ENCODE measurements at regions not wholly inside any gene's neighbourhood (a gene's known extent, or its start where the extent isn't known, plus 50 kb on each side); places are given as distances from the start of the nearest gene placed in this dataset.

- Mint-ChIP-seq H3K27me3 (ENCODE audit: insufficient read depth) (no peaks in the 10 kb centered on the region), H3K4me1 (ENCODE audit: low read depth) (no peaks in the 10 kb centered on the region), H3K9me3 (peaks cover 52% of the 10 kb centered on the region), H3K27ac (no peak overlapping the region), H3K4me3 (no peak overlapping the region), H3K36me3 (ENCODE audit: low read depth) (no peaks in the 10 kb centered on the region)
- no peak for DNase-seq
- TF ChIP-seq, protein P1, sequence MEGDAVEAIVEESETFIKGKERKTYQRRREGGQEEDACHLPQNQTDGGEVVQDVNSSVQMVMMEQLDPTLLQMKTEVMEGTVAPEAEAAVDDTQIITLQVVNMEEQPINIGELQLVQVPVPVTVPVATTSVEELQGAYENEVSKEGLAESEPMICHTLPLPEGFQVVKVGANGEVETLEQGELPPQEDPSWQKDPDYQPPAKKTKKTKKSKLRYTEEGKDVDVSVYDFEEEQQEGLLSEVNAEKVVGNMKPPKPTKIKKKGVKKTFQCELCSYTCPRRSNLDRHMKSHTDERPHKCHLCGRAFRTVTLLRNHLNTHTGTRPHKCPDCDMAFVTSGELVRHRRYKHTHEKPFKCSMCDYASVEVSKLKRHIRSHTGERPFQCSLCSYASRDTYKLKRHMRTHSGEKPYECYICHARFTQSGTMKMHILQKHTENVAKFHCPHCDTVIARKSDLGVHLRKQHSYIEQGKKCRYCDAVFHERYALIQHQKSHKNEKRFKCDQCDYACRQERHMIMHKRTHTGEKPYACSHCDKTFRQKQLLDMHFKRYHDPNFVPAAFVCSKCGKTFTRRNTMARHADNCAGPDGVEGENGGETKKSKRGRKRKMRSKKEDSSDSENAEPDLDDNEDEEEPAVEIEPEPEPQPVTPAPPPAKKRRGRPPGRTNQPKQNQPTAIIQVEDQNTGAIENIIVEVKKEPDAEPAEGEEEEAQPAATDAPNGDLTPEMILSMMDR (IDR thresholded peaks at IDR 0.05) = no peak
These were observed 270.8 kb upstream of the DCC start for GRCh38 chr18:52069201-52069600.

DNA sequence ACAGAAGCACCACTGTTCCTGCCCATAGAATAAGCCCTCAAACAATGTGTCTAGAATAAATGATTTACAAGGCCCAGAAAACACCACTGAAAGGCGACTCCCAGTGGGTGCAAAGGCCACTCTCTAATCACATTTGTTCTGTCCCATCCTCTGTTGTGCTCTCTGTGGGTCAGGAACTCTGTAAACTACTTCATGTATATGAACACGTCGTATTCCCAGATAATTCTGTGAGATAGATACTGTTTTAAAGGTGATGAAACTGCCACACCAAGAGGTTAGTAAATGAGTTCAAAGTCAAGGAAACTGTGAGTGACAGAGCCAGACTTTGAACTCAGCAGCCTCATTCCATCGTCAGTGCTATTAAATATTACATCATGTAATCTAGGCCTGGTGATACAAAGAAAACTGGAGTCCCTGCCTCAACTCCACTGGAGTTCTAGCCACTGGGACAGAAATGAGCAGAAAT, 269.7 kb upstream of the DCC start:
- Mint-ChIP-seq H3K4me1 (ENCODE audit: low read depth) (no peaks in the 10 kb centered on the region), H3K27ac (no peak overlapping the region), H3K9me3 (peaks cover 47% of the 10 kb centered on the region), H3K36me3 (ENCODE audit: low read depth) (no peaks in the 10 kb centered on the region), H3K4me3 (no peak overlapping the region), H3K27me3 (ENCODE audit: insufficient read depth) (no peaks in the 10 kb centered on the region)
- DNase-seq = no peak
- TF ChIP-seq, protein P1 (IDR thresholded peaks at IDR 0.05) = no peak

GRCh38 chr18:52077251-52077983, 262.6 kb upstream of the DCC start:
- TF ChIP-seq, protein P1 (IDR thresholded peaks at IDR 0.05) = no peak
- H3K27ac Mint-ChIP-seq = no peak overlapping the region
- no peaks in the 10 kb centered on the region for H3K36me3 Mint-ChIP-seq (ENCODE audit: low read depth)
- H3K27me3 Mint-ChIP-seq (ENCODE audit: insufficient read depth) = no peaks in the 10 kb centered on the region; the same call in 1 of the 2 replicates
- H3K4me3 Mint-ChIP-seq = no peak overlapping the region
- peaks cover 35% of the 10 kb centered on the region for H3K9me3 Mint-ChIP-seq
- DNase-seq = no peak
- H3K4me1 Mint-ChIP-seq (ENCODE audit: low read depth) = no peaks in the 10 kb centered on the region

DNA sequence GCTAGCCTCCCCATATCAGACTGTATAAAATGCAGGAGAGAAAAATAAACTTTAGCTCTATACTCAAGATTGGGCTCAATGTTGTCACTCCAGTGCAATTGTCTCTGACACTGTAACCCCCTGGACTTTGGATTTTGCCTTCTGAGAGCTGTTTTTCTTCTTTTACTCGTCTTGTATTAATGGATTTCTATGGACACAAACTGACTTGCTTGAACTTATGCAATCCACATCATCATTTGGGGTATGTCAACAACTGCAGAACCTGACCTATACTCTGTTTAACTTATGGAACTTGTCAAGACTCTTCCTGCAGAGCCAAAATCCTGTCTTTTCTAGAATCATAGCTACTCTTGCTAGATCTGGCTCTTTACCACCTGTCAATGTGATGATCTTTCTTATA, 257.8 kb upstream of the DCC start:
- H3K9me3 Mint-ChIP-seq = peaks cover 32% of the 10 kb centered on the region
- DNase-seq = no peak
- H3K36me3 Mint-ChIP-seq (ENCODE audit: low read depth) = no peaks in the 10 kb centered on the region
- H3K4me3 Mint-ChIP-seq = no peak overlapping the region
- TF ChIP-seq, protein P1 (IDR thresholded peaks at IDR 0.05) = no peak
- H3K4me1 Mint-ChIP-seq (ENCODE audit: low read depth) = no peaks in the 10 kb centered on the region
- no peaks in the 10 kb centered on the region; the same call in 1 of the 2 replicates for H3K27me3 Mint-ChIP-seq (ENCODE audit: insufficient read depth)
- H3K27ac Mint-ChIP-seq = no peak overlapping the region

- Mint-ChIP-seq H3K27me3 (ENCODE audit: insufficient read depth) (no peaks in the 10 kb centered on the region; the same call in 1 of the 2 replicates), H3K27ac (no peak overlapping the region), H3K9me3 (peaks cover 44% of the 10 kb centered on the region), H3K4me3 (no peak overlapping the region), H3K36me3 (ENCODE audit: low read depth) (no peaks in the 10 kb centered on the region), H3K4me1 (ENCODE audit: low read depth) (no peaks in the 10 kb centered on the region)
- no peak for DNase-seq
- TF ChIP-seq, protein P1 (IDR thresholded peaks at IDR 0.05) = no peak
These were observed 252.9 kb upstream of the DCC start for GRCh38 chr18:52087140-52087539.

All from HFFc6 (cell line).